Mammary epithelial cell (primary cell): ENCODE measurements at regions not wholly inside any gene's neighbourhood (a gene's known extent, or its start where the extent isn't known, plus 50 kb on each side); places are given as distances from the start of the nearest gene placed in this dataset.

Experiments
- EZH2 ChIP-seq: IDR thresholded peaks from 2 replicates; pipeline ENCODE4 v1.6.1; 2012; ENCODE audit warnings: low read length, inconsistent platforms, borderline replicate concordance
- TF ChIP-seq, protein P1 (sequence below), 2 donors: IDR thresholded peaks in 1 of 2; conservative IDR thresholded peaks in 1 of 2; 2 replicates each; pipeline ENCODE4 v1.5.1; 2011 to 2012; ENCODE audit warnings: inconsistent platforms in 2 of 2, low read length in 2 of 2, mild to moderate bottlenecking in 2 of 2, control low read depth in 1 of 2, low read depth in 1 of 2; ENCODE audit not compliant: insufficient read depth in 1 of 2; ENCODE audit errors: extremely low read depth in 1 of 2

- TF ChIP-seq EZH2: no peak
- TF ChIP-seq, protein P1, sequence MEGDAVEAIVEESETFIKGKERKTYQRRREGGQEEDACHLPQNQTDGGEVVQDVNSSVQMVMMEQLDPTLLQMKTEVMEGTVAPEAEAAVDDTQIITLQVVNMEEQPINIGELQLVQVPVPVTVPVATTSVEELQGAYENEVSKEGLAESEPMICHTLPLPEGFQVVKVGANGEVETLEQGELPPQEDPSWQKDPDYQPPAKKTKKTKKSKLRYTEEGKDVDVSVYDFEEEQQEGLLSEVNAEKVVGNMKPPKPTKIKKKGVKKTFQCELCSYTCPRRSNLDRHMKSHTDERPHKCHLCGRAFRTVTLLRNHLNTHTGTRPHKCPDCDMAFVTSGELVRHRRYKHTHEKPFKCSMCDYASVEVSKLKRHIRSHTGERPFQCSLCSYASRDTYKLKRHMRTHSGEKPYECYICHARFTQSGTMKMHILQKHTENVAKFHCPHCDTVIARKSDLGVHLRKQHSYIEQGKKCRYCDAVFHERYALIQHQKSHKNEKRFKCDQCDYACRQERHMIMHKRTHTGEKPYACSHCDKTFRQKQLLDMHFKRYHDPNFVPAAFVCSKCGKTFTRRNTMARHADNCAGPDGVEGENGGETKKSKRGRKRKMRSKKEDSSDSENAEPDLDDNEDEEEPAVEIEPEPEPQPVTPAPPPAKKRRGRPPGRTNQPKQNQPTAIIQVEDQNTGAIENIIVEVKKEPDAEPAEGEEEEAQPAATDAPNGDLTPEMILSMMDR (conservative IDR thresholded peaks at IDR 0.05 in 1 of 2, IDR thresholded peaks at IDR 0.05 in 1 of 2; ENCODE audit: extremely low read depth in 1 of 2, insufficient read depth in 1 of 2, low read depth in 1 of 2, low read length in 2 of 2): no peak
These were observed 117.5 kb upstream of the CXCL14 start for GRCh38 chr5:135696317-135696716.
